H9 (cell line): ENCODE measurements at regions not wholly inside any gene's neighbourhood (a gene's known extent, or its start where the extent isn't known, plus 50 kb on each side); places are given as distances from the start of the nearest gene placed in this dataset.

Experiments used
- DNase-seq: peaks from one replicate; pipeline ENCODE4 v3.0.0-alpha.2; 2017
- H2AFZ ChIP-seq: one replicate; pipeline ENCODE4 v1.6.1; 2013; ENCODE audit warnings: mild to moderate bottlenecking, low read length, control low read depth, moderate library complexity
- H2AK5ac ChIP-seq: 2 replicates; pipeline ENCODE4 v1.6.1; 2013; ENCODE audit warnings: low read length, control low read depth, mixed read lengths; ENCODE audit not compliant: insufficient read length
- H2BK120ac ChIP-seq: one replicate; pipeline ENCODE4 v1.6.1; 2013; ENCODE audit warnings: low read depth, mild to moderate bottlenecking, low read length, control low read depth, inconsistent platforms; ENCODE audit not compliant: poor library complexity, severe bottlenecking
- H2BK12ac ChIP-seq: 2 replicates; pipeline ENCODE4 v1.6.1; 2013; ENCODE audit warnings: low read length, control low read depth, mixed read lengths, low read depth; ENCODE audit not compliant: insufficient read length
- H2BK15ac ChIP-seq: 2 replicates; pipeline ENCODE4 v1.6.1; 2013; ENCODE audit warnings: low read depth, low read length, control low read depth
- H2BK20ac ChIP-seq: one replicate; pipeline ENCODE4 v1.6.1; 2013; ENCODE audit warnings: low read depth, mild to moderate bottlenecking, low read length, control low read depth, inconsistent platforms; ENCODE audit not compliant: poor library complexity, severe bottlenecking
- H2BK5ac ChIP-seq: 2 replicates; pipeline ENCODE4 v1.6.1; 2013; ENCODE audit warnings: low read length, control low read depth, mixed read lengths; ENCODE audit not compliant: insufficient read length
- H3K14ac ChIP-seq: 2 replicates; pipeline ENCODE4 v1.6.1; 2013; ENCODE audit warnings: low read length, control low read depth; ENCODE audit not compliant: insufficient read depth
- H3K18ac ChIP-seq: 2 replicates; pipeline ENCODE4 v1.6.1; 2013; ENCODE audit warnings: low read depth, mild to moderate bottlenecking, mixed read lengths, low read length, control low read depth; ENCODE audit not compliant: insufficient read length
- H3K23ac ChIP-seq: 2 replicates; pipeline ENCODE4 v1.6.1; 2013; ENCODE audit warnings: low read length, control low read depth, mixed read lengths, low read depth; ENCODE audit not compliant: insufficient read length
- H3K23me2 ChIP-seq: 2 replicates; pipeline ENCODE4 v1.6.1; 2013; ENCODE audit warnings: low read depth, mild to moderate bottlenecking, mixed read lengths, low read length, control low read depth; ENCODE audit not compliant: insufficient read length, poor library complexity, severe bottlenecking
- H3K27ac ChIP-seq: 2 replicates; pipeline ENCODE4 v1.5.1; 2013; ENCODE audit warnings: low read length, control low read depth, mixed read lengths, low read depth; ENCODE audit not compliant: insufficient read length
- H3K27me3 ChIP-seq: 2 replicates; pipeline ENCODE4 v1.6.1; 2013; ENCODE audit warnings: low read length, control low read depth, inconsistent platforms; ENCODE audit not compliant: insufficient read depth
- H3K4ac ChIP-seq: 2 replicates; pipeline ENCODE4 v1.6.1; 2013; ENCODE audit warnings: low read depth, mild to moderate bottlenecking, control low read depth, inconsistent platforms, low read length, moderate library complexity
- H3K4me1 ChIP-seq: 2 replicates; pipeline ENCODE4 v1.6.1; 2013; ENCODE audit warnings: low read length, control low read depth, inconsistent platforms; ENCODE audit not compliant: insufficient read depth
- H3K4me2 ChIP-seq: 2 replicates; pipeline ENCODE4 v1.6.1; 2013; ENCODE audit warnings: low read length, control low read depth, mixed read lengths; ENCODE audit not compliant: insufficient read length, insufficient read depth
- H3K56ac ChIP-seq: 2 replicates; pipeline ENCODE4 v1.6.1; 2013; ENCODE audit warnings: low read depth, mild to moderate bottlenecking, mixed read lengths, low read length, control low read depth; ENCODE audit not compliant: insufficient read length
- H3K79me1 ChIP-seq: 2 replicates; pipeline ENCODE4 v1.6.1; 2013; ENCODE audit warnings: low read depth, mild to moderate bottlenecking, moderate library complexity, low read length, control low read depth, inconsistent platforms; ENCODE audit not compliant: insufficient read depth, poor library complexity, severe bottlenecking
- H3K79me2 ChIP-seq: 2 replicates; pipeline ENCODE4 v1.6.1; 2013; ENCODE audit warnings: low read length, control low read depth, inconsistent platforms; ENCODE audit not compliant: insufficient read depth
- H3K9ac ChIP-seq: 2 replicates; pipeline ENCODE4 v1.6.1; 2013; ENCODE audit warnings: low read length, control low read depth, mixed read lengths; ENCODE audit not compliant: insufficient read length; ENCODE audit errors: extremely low read depth
- H3K9me3 ChIP-seq: one replicate; pipeline ENCODE4 v1.6.1; 2013; ENCODE audit warnings: low read depth, low read length, inconsistent platforms; ENCODE audit not compliant: control insufficient read depth
- H3T11ph ChIP-seq: one replicate; pipeline ENCODE4 v1.6.1; 2013; ENCODE audit warnings: mild to moderate bottlenecking, low read length, control low read depth, inconsistent platforms
- H4K20me1 ChIP-seq: one replicate; pipeline ENCODE4 v1.6.1; 2013; ENCODE audit not compliant: control insufficient read depth, insufficient read length, insufficient read depth
- H4K5ac ChIP-seq: 2 replicates; pipeline ENCODE4 v1.6.1; 2013; ENCODE audit warnings: low read depth, mild to moderate bottlenecking, mixed read lengths, low read length, control low read depth; ENCODE audit not compliant: insufficient read length
- H4K8ac ChIP-seq: replicated peaks from 2 replicates; pipeline ENCODE4 v1.6.1; 2013; ENCODE audit warnings: low read length, control low read depth, mixed read lengths, low read depth; ENCODE audit not compliant: insufficient read length
- H4K91ac ChIP-seq: 2 replicates; pipeline ENCODE4 v1.6.1; 2013; ENCODE audit warnings: low read depth, mild to moderate bottlenecking, moderate library complexity, mixed read lengths, low read length, control low read depth; ENCODE audit not compliant: insufficient read length
- H3K27ac Mint-ChIP-seq, 3 experiments: 2 replicates in 2 of 3; 3 replicates in 1 of 3; pipeline ENCODE4 v1.8.0; 2020 to 2021; ENCODE audit warnings: mixed read lengths in 3 of 3, mild to moderate bottlenecking in 1 of 3, moderate library complexity in 1 of 3
- H3K27me3 Mint-ChIP-seq: 2 replicates; pipeline ENCODE4 v1.8.0; 2021; ENCODE audit warnings: low read depth, mild to moderate bottlenecking, moderate library complexity, mixed read lengths
- H3K36me3 Mint-ChIP-seq, 3 experiments: 2 replicates in 2 of 3; 3 replicates in 1 of 3; pipeline ENCODE4 v1.8.0; 2020 to 2021; ENCODE audit warnings: low read depth in 3 of 3, mixed read lengths in 3 of 3; ENCODE audit not compliant: insufficient read depth in 1 of 3
- H3K4me1 Mint-ChIP-seq, 2 experiments: 2 replicates each; pipeline ENCODE4 v1.8.0; 2020; ENCODE audit warnings: mixed read lengths in 2 of 2
- H3K4me3 Mint-ChIP-seq, 2 experiments: 2 replicates in 1 of 2; 3 replicates in 1 of 2; pipeline ENCODE4 v1.8.0; 2020 to 2021; ENCODE audit warnings: mild to moderate bottlenecking in 2 of 2, mixed read lengths in 2 of 2, moderate library complexity in 1 of 2
- H3K9me3 Mint-ChIP-seq, 2 experiments: 2 replicates in 1 of 2; 3 replicates in 1 of 2; pipeline ENCODE4 v1.8.0; 2020; ENCODE audit warnings: mild to moderate bottlenecking in 2 of 2, mixed read lengths in 2 of 2, moderate library complexity in 1 of 2
- CTCF ChIP-seq: fragments of 200-600 bp; sonication (generic); conservative IDR thresholded peaks from 3 replicates; pipeline ENCODE4 v1.8.0; 2021; ENCODE audit warnings: antibody characterized with exemption, mild to moderate bottlenecking
- WGBS: extraction: QIAGEN DNeasy Blood & Tissue Kit; methylation state at CpG from one replicate; pipeline ENCODE4 v1.1.7; 2013; ENCODE audit warnings: missing lambda C conversion rate, low lambda C conversion rate, mixed read lengths; ENCODE audit not compliant: insufficient read length; ENCODE audit errors: extremely low coverage; 5-methylcytosine and 5-hydroxymethylcytosine counted together

- no peaks in the 10 kb centered on the region for H3K23me2 ChIP-seq
- no peak for TF ChIP-seq CTCF
- no peaks in the 10 kb centered on the region for H3K79me2 ChIP-seq
- no peak overlapping the region for H2AFZ ChIP-seq
- no peak overlapping the region for H3K18ac ChIP-seq
- no peak overlapping the region for H3K27ac ChIP-seq
- Mint-ChIP-seq H3K4me3 (no peak overlapping the region), H3K9me3 (no peaks in the 10 kb centered on the region), H3K27ac (no peak overlapping the region), H3K36me3 (no peaks in the 10 kb centered on the region), H3K4me1 (no peaks in the 10 kb centered on the region), H3K27me3 (no peaks in the 10 kb centered on the region)
- H3T11ph ChIP-seq: no peak overlapping the region
- H3K79me1 ChIP-seq: no peaks in the 10 kb centered on the region
- no peak overlapping the region for H3K14ac ChIP-seq
- H3K9ac ChIP-seq: no peak overlapping the region
- no peak overlapping the region for H3K4ac ChIP-seq
- no peak overlapping the region for H2BK15ac ChIP-seq
- H3K56ac ChIP-seq: no peak overlapping the region
- H3K23ac ChIP-seq: no peak overlapping the region
- no peak overlapping the region for H4K5ac ChIP-seq
- H2BK5ac ChIP-seq: no peak overlapping the region
- H2BK20ac ChIP-seq: no peak overlapping the region
- H3K27me3 ChIP-seq: no peaks in the 10 kb centered on the region
- H2AK5ac ChIP-seq: no peak overlapping the region
- H3K4me1 ChIP-seq: no peaks in the 10 kb centered on the region
- no peak overlapping the region for H2BK120ac ChIP-seq
- H2BK12ac ChIP-seq: no peak overlapping the region
- DNase-seq: no peak
- H3K9me3 ChIP-seq: no peaks in the 10 kb centered on the region
- WGBS: no CpG with 5 or more reads among the region's 2 CpGs
- no peak overlapping the region for H3K4me2 ChIP-seq
- no peak overlapping the region for H4K8ac ChIP-seq
- H4K20me1 ChIP-seq: no peaks in the 10 kb centered on the region
- no peak overlapping the region for H4K91ac ChIP-seq
Measured at GRCh38 chr2:83578405-83578804, 880.7 kb downstream of the SUCLG1 start.
